Fibroblast of gingiva (primary cell): ENCODE measurements at regions not wholly inside any gene's neighbourhood (a gene's known extent, or its start where the extent isn't known, plus 50 kb on each side); places are given as distances from the start of the nearest gene placed in this dataset.
"Not testable (repeated sequence)": the region's sequence is repeated elsewhere in the genome, so short reads cannot be mapped to it uniquely, and the experiment has no call there.

Source experiments
- DNase-seq: peaks from one replicate; pipeline ENCODE4 v3.0.0-alpha.2; 2011; ENCODE audit warnings: low read depth

- no peak for DNase-seq
Measured at GRCh38 chr9:81002242-81002641, 687.1 kb downstream of the TLE1 start.

- DNase-seq: peak; percentile 26
Measured at GRCh38 chr9:80995759-80996158, 693.6 kb downstream of the TLE1 start.

- no peak for DNase-seq
Measured at GRCh38 chr9:80994892-80995291, 694.5 kb downstream of the TLE1 start.

- not testable (repeated sequence) for DNase-seq
Measured at GRCh38 chr9:80985595-80985994, 703.8 kb downstream of the TLE1 start.

- no peak for DNase-seq
Measured at GRCh38 chr9:80976403-80976802, 712.9 kb downstream of the TLE1 start.

- DNase-seq: not testable (repeated sequence)
Measured at GRCh38 chr9:80970377-80970776, 719.0 kb downstream of the TLE1 start.

- DNase-seq: peak; percentile 46
Measured at GRCh38 chr9:80968611-80969010, 720.7 kb downstream of the TLE1 start.

GRCh38 chr9:80964914-80965313, 724.4 kb downstream of the TLE1 start:
- DNase-seq: no peak

GRCh38 chr9:80964374-80964773, 725.0 kb downstream of the TLE1 start:
- DNase-seq: no peak

- peak; percentile 6 for DNase-seq
Measured at GRCh38 chr9:80957801-80958200, 731.5 kb downstream of the TLE1 start.

- DNase-seq: no peak
Measured at GRCh38 chr9:80954521-80954920, 734.8 kb downstream of the TLE1 start.

- DNase-seq: no peak
Measured at GRCh38 chr9:80952363-80952922, 736.9 kb downstream of the TLE1 start.

- DNase-seq: no peak
Measured at GRCh38 chr9:80951675-80952074, 737.7 kb downstream of the TLE1 start.

- DNase-seq: no peak
Measured at GRCh38 chr9:80948876-80949275, 740.5 kb downstream of the TLE1 start.

- no peak for DNase-seq
Measured at GRCh38 chr9:80948066-80948465, 741.3 kb downstream of the TLE1 start.

- DNase-seq: no peak
Measured at GRCh38 chr9:80946496-80947170, 742.7 kb downstream of the TLE1 start.

- no peak for DNase-seq
Measured at GRCh38 chr9:80945436-80945835, 743.9 kb downstream of the TLE1 start.

- DNase-seq: peak; percentile 46
Measured at GRCh38 chr9:80937645-80938044, 751.7 kb downstream of the TLE1 start.

GRCh38 chr9:80934095-80934494, 755.3 kb downstream of the TLE1 start:
- no peak for DNase-seq

- no peak for DNase-seq
Measured at GRCh38 chr9:80932947-80933780, 756.2 kb downstream of the TLE1 start.

GRCh38 chr9:80932181-80932580, 757.2 kb downstream of the TLE1 start:
- no peak for DNase-seq

GRCh38 chr9:80931163-80931562, 758.2 kb downstream of the TLE1 start:
- DNase-seq: no peak

GRCh38 chr9:80928697-80929096, 760.6 kb downstream of the TLE1 start:
- DNase-seq: peak; percentile 49
